Smooth muscle cell (in vitro differentiated cells): ENCODE measurements at regions not wholly inside any gene's neighbourhood (a gene's known extent, or its start where the extent isn't known, plus 50 kb on each side); places are given as distances from the start of the nearest gene placed in this dataset.

Source experiments
- DNase-seq: peaks from one replicate; lab custom pipeline; 2025; ENCODE audit not compliant: unreplicated experiment; lab: John Stamatoyannopoulos, UW
- H2AFZ ChIP-seq: fragments of 200-600 bp; sonication (generic); 2 replicates; pipeline ENCODE4 v1.6.0; 2016; ENCODE audit warnings: antibody characterized with exemption, low read depth, mild to moderate bottlenecking
- H3F3A ChIP-seq: fragments of 200-600 bp; sonication (generic); 2 replicates; pipeline ENCODE4 v1.6.0; 2017; ENCODE audit warnings: antibody characterized with exemption, low read depth
- H3K27ac ChIP-seq: fragments of 200-600 bp; sonication (generic); 2 replicates; pipeline ENCODE4 v1.5.1; 2016; ENCODE audit warnings: low read depth, mild to moderate bottlenecking
- H3K27me3 ChIP-seq: fragments of 200-600 bp; sonication (generic); 2 replicates; pipeline ENCODE4 v1.6.1; 2016; ENCODE audit warnings: low read depth, mild to moderate bottlenecking
- H3K36me3 ChIP-seq: fragments of 200-600 bp; sonication (generic); 2 replicates; pipeline ENCODE4 v1.5.1; 2016; ENCODE audit warnings: low read depth
- H3K4me1 ChIP-seq: fragments of 200-600 bp; sonication (generic); 2 replicates; pipeline ENCODE4 v1.5.1; 2016; ENCODE audit warnings: low read depth
- H3K4me2 ChIP-seq: fragments of 200-600 bp; sonication (generic); 2 replicates; pipeline ENCODE4 v1.6.0; 2016; ENCODE audit warnings: mild to moderate bottlenecking
- H3K4me3 ChIP-seq: fragments of 200-600 bp; sonication (generic); 2 replicates; pipeline ENCODE4 v1.5.1; 2016; ENCODE audit warnings: mild to moderate bottlenecking
- H3K79me2 ChIP-seq: fragments of 200-600 bp; sonication (generic); 2 replicates; pipeline ENCODE4 v1.6.0; 2016; ENCODE audit warnings: low read depth, mild to moderate bottlenecking
- H3K9ac ChIP-seq: fragments of 200-600 bp; sonication (generic); 2 replicates; pipeline ENCODE4 v1.6.0; 2016; ENCODE audit warnings: low read depth
- H3K9me3 ChIP-seq: fragments of 200-600 bp; sonication (generic); replicated peaks from 2 replicates; pipeline ENCODE4 v1.5.1; 2016; ENCODE audit warnings: low read depth
- H4K20me1 ChIP-seq: fragments of 200-600 bp; sonication (generic); 2 replicates; pipeline ENCODE4 v1.6.0; 2016; ENCODE audit warnings: low read depth
- CTCF ChIP-seq: fragments of 200-600 bp; sonication (generic); IDR thresholded peaks from 2 replicates; pipeline ENCODE4 v1.5.1; 2017; ENCODE audit warnings: borderline replicate concordance, mild to moderate bottlenecking, antibody characterized with exemption; ENCODE audit not compliant: insufficient read depth, poor library complexity, severe bottlenecking
- WGBS: methylation state at CpG from one replicate; pipeline ENCODE4 v1.1.7; 2016; ENCODE audit warnings: low lambda C conversion rate; 5-methylcytosine and 5-hydroxymethylcytosine counted together

- H3K9me3 ChIP-seq: no peaks in the 10 kb centered on the region
- no peaks in the 10 kb centered on the region for H3K36me3 ChIP-seq
- H3K4me1 ChIP-seq: no peaks in the 10 kb centered on the region
- no peaks in the 10 kb centered on the region for H3K27me3 ChIP-seq
- no peak overlapping the region for H3K27ac ChIP-seq
- no peaks in the 10 kb centered on the region for H3K79me2 ChIP-seq
- no peak overlapping the region for H3K4me3 ChIP-seq
- no peak for DNase-seq
- H3F3A ChIP-seq: no peaks in the 10 kb centered on the region
- H2AFZ ChIP-seq: no peak overlapping the region
- no peak overlapping the region for H3K9ac ChIP-seq
- H3K4me2 ChIP-seq: no peak overlapping the region
- no peaks in the 10 kb centered on the region for H4K20me1 ChIP-seq
- no peak for TF ChIP-seq CTCF
- WGBS: 79% methylated on average over 5 of the region's 5 CpGs
Observed at GRCh38 chr1:239139801-239140200, 246.6 kb upstream of the CHRM3 start.

- no peak overlapping the region for H3K4me2 ChIP-seq
- no peak for TF ChIP-seq CTCF
- no peak overlapping the region for H3K4me3 ChIP-seq
- H3K36me3 ChIP-seq: no peaks in the 10 kb centered on the region
- H2AFZ ChIP-seq: no peak overlapping the region
- no peaks in the 10 kb centered on the region for H4K20me1 ChIP-seq
- no peaks in the 10 kb centered on the region for H3K4me1 ChIP-seq
- H3K79me2 ChIP-seq: no peaks in the 10 kb centered on the region
- H3F3A ChIP-seq: no peaks in the 10 kb centered on the region
- 61% methylated on average over 3 of the region's 3 CpGs for WGBS
- H3K9me3 ChIP-seq: no peaks in the 10 kb centered on the region
- no peak overlapping the region for H3K9ac ChIP-seq
- no peak for DNase-seq
- no peaks in the 10 kb centered on the region for H3K27me3 ChIP-seq
- no peak overlapping the region for H3K27ac ChIP-seq
Observed at GRCh38 chr1:239128541-239128940, 257.8 kb upstream of the CHRM3 start.

GRCh38 chr1:239126884-239127283 is 259.5 kb upstream of the CHRM3 start:
- Histone ChIP-seq H3K4me3 (no peak overlapping the region), H3K36me3 (no peaks in the 10 kb centered on the region), H3K9me3 (no peaks in the 10 kb centered on the region), H3K27ac (no peak overlapping the region), H3F3A (no peaks in the 10 kb centered on the region), H3K27me3 (no peaks in the 10 kb centered on the region), H2AFZ (no peak overlapping the region), H4K20me1 (no peaks in the 10 kb centered on the region), H3K4me2 (no peak overlapping the region), H3K9ac (no peak overlapping the region), H3K4me1 (no peaks in the 10 kb centered on the region), H3K79me2 (no peaks in the 10 kb centered on the region)
- TF ChIP-seq CTCF: no peak
- no peak for DNase-seq
- 62% methylated on average over 3 of the region's 3 CpGs for WGBS

- Histone ChIP-seq H3K4me1 (no peaks in the 10 kb centered on the region), H3K27ac (no peak overlapping the region), H3F3A (no peaks in the 10 kb centered on the region), H3K4me2 (no peak overlapping the region), H3K36me3 (no peaks in the 10 kb centered on the region), H3K4me3 (no peak overlapping the region), H3K9ac (no peak overlapping the region), H3K9me3 (no peaks in the 10 kb centered on the region), H3K27me3 (no peaks in the 10 kb centered on the region), H3K79me2 (no peaks in the 10 kb centered on the region), H2AFZ (no peak overlapping the region), H4K20me1 (no peaks in the 10 kb centered on the region)
- TF ChIP-seq CTCF: no peak
- no peak for DNase-seq
Observed at GRCh38 chr1:239125893-239126292, 260.5 kb upstream of the CHRM3 start.
